ENCODE measurements at regions not wholly inside any gene's neighbourhood (a gene's known extent, or its start where the extent isn't known, plus 50 kb on each side); places are given as distances from the start of the nearest gene placed in this dataset.

- Histone ChIP-seq H3K4me2 (replicated peaks; ENCODE audit: low read depth, low read length, poor library complexity, severe bottlenecking) (no peak overlapping the region), H3K9me3 (ENCODE audit: control extremely low read depth in 1 of 3, control insufficient read depth in 2 of 3, insufficient read depth in 1 of 3, low read length in 2 of 3) (no peaks in the 10 kb centered on the region), H3K9ac (ENCODE audit: low read length) (no peak overlapping the region), H2AFZ (ENCODE audit: insufficient read depth, low read depth, low read length, poor library complexity, severe bottlenecking) (no peak overlapping the region), H4K20me1 (ENCODE audit: control insufficient read depth, insufficient read depth, low read length, poor library complexity, severe bottlenecking) (no peaks in the 10 kb centered on the region), H3K27me3 (replicated peaks in 1 of 4; ENCODE audit: control extremely low read depth in 1 of 4, control insufficient read depth in 3 of 4, insufficient read depth in 4 of 4, low read length in 3 of 4) (no peaks in the 10 kb centered on the region), H3K79me2 (ENCODE audit: control insufficient read depth, insufficient read depth, low read length) (no peaks in the 10 kb centered on the region), H3K4me1 (ENCODE audit: control insufficient read depth in 2 of 2, insufficient read depth in 2 of 2, low read length in 2 of 2) (no peaks in the 10 kb centered on the region), H3K36me3 (replicated peaks in 1 of 2; ENCODE audit: control extremely low read depth in 1 of 2, control insufficient read depth in 1 of 2, extremely low read depth in 1 of 2, insufficient read depth in 2 of 2, low read length in 1 of 2) (no peaks in the 10 kb centered on the region), H3K4me3 (ENCODE audit: control extremely low read depth in 1 of 5, extremely low read depth in 1 of 5, insufficient read depth in 1 of 5, low read depth in 2 of 5, low read length in 4 of 5) (no peak overlapping the region), H3K27ac (ENCODE audit: low read length in 2 of 2) (no peak overlapping the region)
- ATAC-seq (ENCODE audit: low read depth) (no peak), DNase-seq (no peak)
- no peak overlapping the region for H3K27ac Mint-ChIP-seq
- TF ChIP-seq, protein P1, sequence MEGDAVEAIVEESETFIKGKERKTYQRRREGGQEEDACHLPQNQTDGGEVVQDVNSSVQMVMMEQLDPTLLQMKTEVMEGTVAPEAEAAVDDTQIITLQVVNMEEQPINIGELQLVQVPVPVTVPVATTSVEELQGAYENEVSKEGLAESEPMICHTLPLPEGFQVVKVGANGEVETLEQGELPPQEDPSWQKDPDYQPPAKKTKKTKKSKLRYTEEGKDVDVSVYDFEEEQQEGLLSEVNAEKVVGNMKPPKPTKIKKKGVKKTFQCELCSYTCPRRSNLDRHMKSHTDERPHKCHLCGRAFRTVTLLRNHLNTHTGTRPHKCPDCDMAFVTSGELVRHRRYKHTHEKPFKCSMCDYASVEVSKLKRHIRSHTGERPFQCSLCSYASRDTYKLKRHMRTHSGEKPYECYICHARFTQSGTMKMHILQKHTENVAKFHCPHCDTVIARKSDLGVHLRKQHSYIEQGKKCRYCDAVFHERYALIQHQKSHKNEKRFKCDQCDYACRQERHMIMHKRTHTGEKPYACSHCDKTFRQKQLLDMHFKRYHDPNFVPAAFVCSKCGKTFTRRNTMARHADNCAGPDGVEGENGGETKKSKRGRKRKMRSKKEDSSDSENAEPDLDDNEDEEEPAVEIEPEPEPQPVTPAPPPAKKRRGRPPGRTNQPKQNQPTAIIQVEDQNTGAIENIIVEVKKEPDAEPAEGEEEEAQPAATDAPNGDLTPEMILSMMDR (IDR thresholded peaks at IDR 0.05): no peak
- TF ChIP-seq EZH2 (IDR thresholded peaks at IDR 0.05; ENCODE audit: borderline replicate concordance, insufficient read depth, low read depth, low read length, poor library complexity, severe bottlenecking): no peak
- no peaks in the 10 kb centered on the region for H3K9me3 Mint-ChIP-seq (ENCODE audit: insufficient read depth)
- ChIA-PET POLR2A (no interaction called here), CTCF (no interaction called here)
- intact Hi-C loops (cut with micrococcal nuclease): no loop called here
- WGBS (ENCODE audit: insufficient coverage): 100% methylated on average over 1 of the region's 3 CpGs
- H3K4me3 Mint-ChIP-seq: no peak overlapping the region
- H3K27me3 Mint-ChIP-seq: no peaks in the 10 kb centered on the region
- no peaks in the 10 kb centered on the region for H3K4me1 Mint-ChIP-seq
These were observed 399.1 kb upstream of the NMUR2 start for GRCh38 chr5:152804179-152804578.

GRCh38 chr5:152811988-152812387 lies 406.9 kb upstream of the NMUR2 start:
- ATAC-seq (ENCODE audit: low read depth) (no peak), DNase-seq (no peak)
- Histone ChIP-seq H3K4me3 (ENCODE audit: control extremely low read depth in 1 of 5, extremely low read depth in 1 of 5, insufficient read depth in 1 of 5, low read depth in 2 of 5, low read length in 4 of 5) (no peak overlapping the region), H3K36me3 (replicated peaks in 1 of 2; ENCODE audit: control extremely low read depth in 1 of 2, control insufficient read depth in 1 of 2, extremely low read depth in 1 of 2, insufficient read depth in 2 of 2, low read length in 1 of 2) (no peaks in the 10 kb centered on the region), H3K9me3 (ENCODE audit: control extremely low read depth in 1 of 3, control insufficient read depth in 2 of 3, insufficient read depth in 1 of 3, low read length in 2 of 3) (no peaks in the 10 kb centered on the region), H4K20me1 (ENCODE audit: control insufficient read depth, insufficient read depth, low read length, poor library complexity, severe bottlenecking) (no peaks in the 10 kb centered on the region), H3K27me3 (replicated peaks in 1 of 4; ENCODE audit: control extremely low read depth in 1 of 4, control insufficient read depth in 3 of 4, insufficient read depth in 4 of 4, low read length in 3 of 4) (no peaks in the 10 kb centered on the region), H3K4me1 (ENCODE audit: control insufficient read depth in 2 of 2, insufficient read depth in 2 of 2, low read length in 2 of 2) (no peaks in the 10 kb centered on the region), H3K79me2 (ENCODE audit: control insufficient read depth, insufficient read depth, low read length) (no peaks in the 10 kb centered on the region), H2AFZ (ENCODE audit: insufficient read depth, low read depth, low read length, poor library complexity, severe bottlenecking) (no peak overlapping the region), H3K9ac (ENCODE audit: low read length) (no peak overlapping the region), H3K4me2 (replicated peaks; ENCODE audit: low read depth, low read length, poor library complexity, severe bottlenecking) (no peak overlapping the region), H3K27ac (ENCODE audit: low read length in 2 of 2) (no peak overlapping the region)
- Mint-ChIP-seq H3K4me1 (no peaks in the 10 kb centered on the region), H3K9me3 (ENCODE audit: insufficient read depth) (no peaks in the 10 kb centered on the region), H3K27me3 (no peaks in the 10 kb centered on the region), H3K4me3 (no peak overlapping the region), H3K27ac (no peak overlapping the region)
- CTCF ChIA-PET: no interaction called here
- 85% methylated on average over 4 of the region's 5 CpGs for WGBS (ENCODE audit: insufficient coverage)
- intact Hi-C loops (cut with micrococcal nuclease): no loop called here
- POLR2A ChIA-PET: no interaction called here
- TF ChIP-seq, protein P1 (IDR thresholded peaks at IDR 0.05): no peak
- TF ChIP-seq EZH2 (IDR thresholded peaks at IDR 0.05; ENCODE audit: borderline replicate concordance, insufficient read depth, low read depth, low read length, poor library complexity, severe bottlenecking): no peak
